Germinal center (tissue), 1 donor: ENCODE measurements at regions not wholly inside any gene's neighbourhood (a gene's known extent, or its start where the extent isn't known, plus 50 kb on each side); places are given as distances from the start of the nearest gene placed in this dataset.
"Not testable (repeated sequence)": the region's sequence is repeated elsewhere in the genome, so short reads cannot be mapped to it uniquely, and the experiment has no call there.

Experiments used
- DNase-seq: peaks from one replicate; pipeline ENCODE4 v3.0.0; 2012; ENCODE audit warnings: mixed read lengths, low spot score

GRCh38 chr7:113301141-113301540, 182.8 kb upstream of the SMIM30 start:
- no peak for DNase-seq

DNA sequence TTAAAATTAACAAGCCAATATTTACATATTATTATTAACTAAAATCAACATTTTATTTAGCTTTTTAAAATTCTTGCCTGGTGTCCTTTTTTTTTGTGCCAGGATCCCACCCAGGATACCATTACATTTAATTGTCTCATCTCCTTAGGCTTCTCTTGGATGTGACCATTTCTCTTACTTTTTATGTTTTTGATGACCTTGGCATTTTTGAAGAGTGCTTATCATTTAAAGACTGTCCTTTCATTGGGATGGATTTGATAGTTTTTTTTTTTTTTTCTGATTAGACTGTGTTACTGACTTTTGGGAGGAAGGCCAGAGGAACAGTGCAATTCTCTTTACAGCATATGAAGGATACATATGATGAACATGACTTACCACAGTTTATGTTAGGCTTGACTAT, 181.4 kb upstream of the SMIM30 start:
- DNase-seq = no peak

DNA sequence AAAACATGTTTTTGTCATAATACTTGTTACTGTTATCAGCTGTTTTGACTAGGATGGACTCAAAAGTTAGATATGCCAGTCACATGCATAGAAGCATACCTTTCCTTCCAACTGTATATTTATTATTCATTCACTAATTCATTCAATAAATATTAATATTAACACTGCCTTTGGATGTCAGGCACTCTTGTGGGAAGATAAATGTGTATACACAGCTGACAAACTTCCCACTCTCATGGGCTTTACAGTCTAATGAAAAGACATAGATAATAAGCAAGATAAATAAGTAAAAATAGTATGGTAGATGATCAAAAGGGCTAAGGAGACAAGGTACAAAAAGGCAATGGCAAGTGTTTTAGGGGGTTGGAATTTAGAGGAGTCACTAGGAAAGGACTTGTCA, 180.1 kb upstream of the SMIM30 start:
- DNase-seq = no peak

DNA sequence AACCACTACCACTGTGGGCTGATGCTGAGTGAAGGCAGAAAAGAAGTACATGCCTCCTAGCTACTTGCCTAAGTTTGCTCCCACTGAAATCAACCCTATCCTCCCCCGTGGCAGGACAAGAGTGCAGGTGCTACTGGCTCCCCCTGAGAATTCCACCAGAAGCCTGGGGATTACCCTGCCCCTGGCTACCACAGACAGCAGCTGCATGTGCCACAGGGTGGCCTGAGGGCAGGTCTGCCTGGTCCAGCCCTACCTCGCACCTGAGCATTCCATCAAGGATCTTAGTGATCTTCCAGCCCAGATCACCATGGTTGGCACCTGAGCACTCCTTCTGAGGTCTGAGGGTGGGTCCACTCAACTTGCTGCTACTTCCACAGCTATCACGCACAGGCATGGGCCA, 176.4 kb upstream of the SMIM30 start:
- DNase-seq = no peak

GRCh38 chr7:113292105-113292504, 173.8 kb upstream of the SMIM30 start:
- DNase-seq = no peak

- no peak for DNase-seq
These were observed 172.7 kb upstream of the SMIM30 start for GRCh38 chr7:113291058-113291457.

GRCh38 chr7:113289140-113289740, 170.9 kb upstream of the SMIM30 start:
- no peak for DNase-seq

GRCh38 chr7:113285411-113285810, 167.1 kb upstream of the SMIM30 start:
- no peak for DNase-seq

- DNase-seq = no peak
These were observed 165.5 kb upstream of the SMIM30 start for GRCh38 chr7:113283861-113284260.

GRCh38 chr7:113282875-113283274, 164.5 kb upstream of the SMIM30 start:
- no peak for DNase-seq

DNA sequence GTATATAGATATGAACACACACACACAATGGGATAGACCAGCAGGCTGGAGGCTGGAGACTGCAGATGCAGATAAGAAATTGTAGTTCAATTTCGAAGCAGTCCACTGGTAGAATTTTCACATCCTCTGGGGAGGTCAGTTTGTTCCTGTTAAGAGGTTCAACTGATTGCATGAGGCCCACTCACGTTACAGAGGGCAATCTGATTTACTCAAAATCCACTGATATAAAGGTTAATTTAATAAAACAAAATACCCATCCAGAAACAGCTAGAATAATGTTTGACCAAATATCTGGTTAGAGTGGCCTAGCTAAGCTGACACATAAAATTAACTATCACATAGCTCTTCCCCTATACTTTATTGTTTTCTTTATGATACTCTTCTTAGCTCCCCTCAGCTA, 162.9 kb upstream of the SMIM30 start:
- DNase-seq = no peak

DNA sequence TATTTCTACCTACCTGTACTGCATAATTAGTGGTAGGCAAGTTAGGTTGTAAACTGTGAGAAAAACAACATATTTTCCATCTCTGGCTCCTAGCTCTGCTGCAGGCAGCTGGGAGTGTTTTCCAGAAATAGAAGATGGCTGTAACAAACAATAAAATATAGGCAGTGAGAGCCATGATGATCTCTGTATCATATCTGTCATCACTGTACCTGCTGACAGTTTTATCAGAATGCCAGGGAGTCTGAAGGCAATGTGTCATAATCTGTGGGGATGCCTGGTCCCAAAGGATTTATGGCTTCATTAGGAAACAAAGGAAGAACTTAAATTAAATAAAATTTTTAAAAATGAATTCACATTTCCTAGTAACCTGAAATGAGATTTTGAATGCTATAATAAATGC, 160.9 kb upstream of the SMIM30 start:
- no peak for DNase-seq

GRCh38 chr7:113270790-113271189, 152.4 kb upstream of the SMIM30 start:
- no peak for DNase-seq

DNA sequence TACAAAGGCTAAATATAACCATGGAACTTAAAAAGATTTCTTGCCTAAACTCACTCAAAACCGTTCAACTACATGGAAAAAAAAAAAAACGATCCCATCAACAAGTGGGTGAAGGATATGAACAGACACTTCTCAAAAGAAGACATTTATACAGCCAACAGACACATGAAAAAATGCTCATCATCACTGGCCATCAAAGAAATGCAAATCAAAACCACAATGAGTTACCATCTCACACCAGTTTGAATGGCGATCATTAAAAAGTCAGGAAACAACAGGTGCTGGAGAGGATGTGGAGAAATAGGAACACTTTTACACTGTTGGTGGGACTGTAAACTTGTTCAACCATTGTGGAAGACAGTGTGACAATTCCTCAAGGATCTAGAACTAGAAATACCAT, 151.2 kb upstream of the SMIM30 start:
- DNase-seq = not testable (repeated sequence)

DNA sequence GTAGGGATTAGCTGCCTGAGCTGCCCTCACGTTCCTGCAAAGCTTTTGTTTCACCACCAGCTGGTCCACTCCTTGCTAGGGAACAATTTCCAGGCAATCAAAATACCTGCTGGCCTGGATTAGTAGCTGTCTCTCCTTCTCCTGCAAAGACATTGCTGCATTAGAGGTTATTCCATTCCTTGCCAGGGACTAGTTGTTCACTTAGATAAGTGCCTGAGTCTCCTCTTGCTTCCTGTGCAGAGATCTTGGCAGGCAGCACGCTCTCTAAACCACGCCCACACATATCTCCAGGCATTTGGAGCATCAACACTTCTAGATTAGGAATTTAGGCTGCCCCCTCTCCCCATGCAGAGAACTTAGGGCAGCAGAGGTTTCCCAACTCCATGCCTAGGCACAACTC, 150.4 kb upstream of the SMIM30 start:
- DNase-seq = no peak

- no peak for DNase-seq
These were observed 149.5 kb upstream of the SMIM30 start for GRCh38 chr7:113267885-113268284.

GRCh38 chr7:113267271-113267670, 148.9 kb upstream of the SMIM30 start:
- DNase-seq = no peak

GRCh38 chr7:113263749-113264148, 145.4 kb upstream of the SMIM30 start:
- no peak for DNase-seq

- not testable (repeated sequence) for DNase-seq
These were observed 144.9 kb upstream of the SMIM30 start for GRCh38 chr7:113263215-113263742.

DNA sequence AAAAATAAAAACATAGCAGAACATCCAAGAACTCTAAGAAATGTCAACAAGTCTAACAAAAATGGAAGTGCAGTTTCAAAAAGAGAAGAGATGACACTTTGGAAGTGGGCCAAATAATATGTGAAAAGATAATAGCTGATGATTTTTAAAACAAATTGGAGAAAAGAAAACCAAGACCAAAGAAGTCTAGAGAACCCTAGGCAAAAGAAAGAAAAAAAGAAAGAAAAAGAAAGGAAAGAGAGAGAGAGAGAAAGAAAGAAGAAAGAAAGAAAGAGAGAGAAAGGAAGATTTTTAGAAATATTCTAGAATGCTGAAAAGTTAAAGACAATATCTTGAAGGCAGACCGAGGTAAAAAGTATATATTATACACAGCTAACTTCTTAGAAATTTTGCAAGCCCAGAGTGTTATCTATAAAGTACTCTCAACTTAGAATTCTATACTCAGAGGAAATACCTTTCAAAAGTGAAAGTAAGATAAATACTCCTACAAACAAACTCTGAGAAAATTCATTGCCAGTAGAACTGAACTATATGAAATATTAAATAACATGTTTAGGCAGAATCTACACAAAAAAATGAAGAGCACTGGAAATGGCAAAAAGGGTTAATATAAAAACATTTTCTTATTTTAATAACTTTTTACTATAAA, 138.7 kb upstream of the SMIM30 start:
- no peak for DNase-seq

- no peak for DNase-seq
These were observed 128.8 kb upstream of the SMIM30 start for GRCh38 chr7:113247198-113247597.

DNA sequence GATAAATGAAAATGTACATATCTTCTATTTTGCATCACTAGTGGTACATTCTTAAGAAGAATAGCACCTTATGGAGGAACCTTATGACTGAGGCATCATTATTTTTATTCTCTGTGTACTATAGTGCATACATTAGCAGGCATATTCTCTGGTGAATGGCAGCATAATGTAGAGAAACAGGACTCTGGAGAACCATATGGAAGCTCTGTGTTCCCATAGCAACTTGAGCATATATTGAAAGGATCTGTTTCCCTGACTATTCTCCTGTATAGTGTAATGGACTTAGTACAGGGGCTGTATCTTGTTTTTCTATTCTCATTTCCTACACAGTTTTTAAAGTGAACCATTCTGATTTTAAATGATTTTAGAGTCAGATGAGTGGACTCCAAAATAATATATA, 128.4 kb upstream of the SMIM30 start:
- no peak for DNase-seq

DNA sequence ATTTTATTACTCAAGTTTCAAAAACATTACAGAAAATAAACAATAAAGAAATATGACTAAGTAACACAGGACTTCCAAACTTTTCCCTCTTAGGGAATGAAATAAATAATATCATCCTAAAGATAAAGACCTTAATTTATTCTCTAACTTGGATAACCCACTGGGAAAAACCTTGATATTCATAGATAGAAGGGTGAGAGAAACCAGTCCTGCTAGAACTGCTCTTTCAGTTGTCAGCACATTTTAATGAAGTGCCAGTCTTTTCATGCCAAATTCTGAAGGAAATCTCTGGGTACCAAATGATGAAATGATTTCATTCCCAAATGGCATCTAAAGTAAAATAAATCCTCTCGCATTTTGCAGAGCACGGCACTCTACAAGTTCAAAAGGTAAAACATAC, 114.5 kb upstream of the SMIM30 start:
- DNase-seq = no peak

DNA sequence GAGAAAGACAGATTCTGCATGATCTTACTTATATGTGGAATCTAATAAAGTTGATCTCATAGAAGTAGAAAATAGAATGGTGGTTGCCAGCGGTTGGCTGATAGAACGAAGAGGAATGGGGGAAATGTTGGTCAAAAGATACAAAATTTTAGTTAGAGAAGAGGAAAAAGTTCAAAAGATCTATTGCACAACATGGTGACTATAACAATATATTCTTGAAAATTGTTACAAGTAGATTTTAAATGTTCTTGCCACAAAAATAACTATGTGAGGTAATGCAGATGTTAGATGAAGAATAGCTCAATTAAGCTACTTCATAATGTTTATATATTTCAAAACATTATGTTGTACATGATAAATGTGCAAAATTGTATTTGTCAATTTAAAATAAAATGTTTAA, 112.3 kb upstream of the SMIM30 start:
- DNase-seq = no peak
